ENCODE measurements at regions not wholly inside any gene's neighbourhood (a gene's known extent, or its start where the extent isn't known, plus 50 kb on each side); places are given as distances from the start of the nearest gene placed in this dataset.
"Not testable (repeated sequence)": the region's sequence is repeated elsewhere in the genome, so short reads cannot be mapped to it uniquely, and the experiment has no call there.

DNA sequence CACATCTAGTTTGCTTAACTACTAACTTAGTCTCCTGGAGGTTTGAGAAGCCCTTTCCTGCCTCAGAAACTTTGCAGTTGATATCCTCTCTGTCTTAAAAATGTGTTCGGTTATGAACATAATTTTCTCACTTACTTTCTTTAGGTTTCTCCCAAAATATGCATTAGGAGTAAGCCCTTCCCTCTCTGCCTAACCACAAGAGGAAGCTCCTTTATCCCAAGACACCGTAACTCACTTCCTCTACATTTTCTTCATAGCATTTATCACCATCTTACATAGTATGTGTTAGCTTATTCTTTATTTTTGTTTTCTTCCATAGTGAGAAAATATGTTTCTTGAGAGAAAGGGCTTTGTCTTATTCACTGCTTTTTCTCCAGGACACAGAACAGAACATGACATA is 952.5 kb upstream of the ATXN8OS start:
- Histone ChIP-seq H3K27ac (no peak overlapping the region), H3K4me3 (no peak overlapping the region)

DNA sequence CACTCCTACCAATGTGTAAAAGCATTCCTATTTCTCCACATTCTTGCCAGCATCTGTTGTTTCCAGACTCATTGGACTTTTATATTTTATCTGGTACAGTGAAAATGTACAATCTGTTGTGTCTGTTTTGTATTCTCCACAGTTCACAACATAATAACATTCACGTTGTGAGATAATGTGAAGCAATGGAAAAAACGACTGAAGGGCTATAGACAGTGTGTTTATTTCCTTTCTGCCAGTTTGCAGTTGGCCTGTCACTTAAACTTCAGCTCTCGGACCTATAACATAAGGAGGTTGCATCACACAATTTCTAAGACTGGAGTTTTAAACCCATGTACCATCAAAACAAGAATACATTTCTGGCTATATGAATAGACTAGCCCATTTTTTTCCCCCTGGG is 965.5 kb upstream of the ATXN8OS start:
- H3K4me3 ChIP-seq = no peak overlapping the region

DNA sequence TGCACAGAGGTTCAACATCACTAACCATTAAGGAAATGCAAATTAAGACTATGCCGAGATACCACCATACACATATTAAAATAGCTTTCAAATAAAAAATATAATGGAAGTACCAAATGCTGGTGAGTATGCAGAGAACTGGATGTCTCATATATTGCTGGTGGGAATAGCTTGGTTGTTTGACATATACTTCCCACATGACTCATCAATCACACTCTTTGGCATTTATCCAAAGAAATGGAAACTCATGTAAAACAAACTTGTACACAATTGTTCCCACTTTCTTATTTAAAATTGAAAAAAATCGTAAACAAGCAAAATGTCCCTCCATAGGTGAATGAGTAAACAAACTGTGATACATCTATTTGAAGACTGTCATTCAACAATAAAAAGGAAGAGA is 982.6 kb upstream of the ATXN8OS start:
- no peak overlapping the region for H3K4me3 ChIP-seq
- H3K27ac ChIP-seq = no peak overlapping the region

More for the DNA sequence above, 965.5 kb upstream of the ATXN8OS start:
- no peak overlapping the region for H3K27ac ChIP-seq

DNA sequence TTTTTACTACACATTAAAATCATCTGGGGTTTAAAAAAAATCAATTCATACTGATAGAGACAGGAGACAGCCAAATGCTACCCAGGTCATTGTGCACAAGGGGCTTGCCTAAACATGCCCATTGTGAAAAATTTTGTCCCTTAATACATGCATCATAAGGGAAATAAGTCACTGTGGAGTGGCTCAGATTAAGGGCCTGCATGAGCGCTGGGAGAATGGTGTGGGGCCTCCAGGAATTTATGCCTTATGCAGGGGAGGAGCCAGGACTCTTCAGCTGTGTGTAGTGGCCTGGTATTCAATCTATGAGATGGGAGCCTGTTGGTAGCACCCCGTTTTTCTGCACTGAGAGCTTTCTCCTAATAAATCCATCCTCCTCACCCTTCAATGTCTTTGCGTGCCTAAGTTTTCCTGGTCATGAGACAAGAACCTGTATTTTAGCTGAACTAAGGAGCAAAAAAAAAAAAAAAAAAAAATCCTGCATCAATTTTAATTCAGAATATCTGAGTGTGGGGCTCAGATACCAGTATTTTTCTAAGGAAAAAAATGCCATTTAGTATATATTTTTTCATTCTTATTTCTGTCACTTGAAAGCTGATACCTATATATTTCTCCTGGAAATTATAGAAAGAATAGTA is 997.6 kb upstream of the ATXN8OS start:
- Histone ChIP-seq H3K4me3 (no peak overlapping the region), H3K27ac (no peak overlapping the region)

DNA sequence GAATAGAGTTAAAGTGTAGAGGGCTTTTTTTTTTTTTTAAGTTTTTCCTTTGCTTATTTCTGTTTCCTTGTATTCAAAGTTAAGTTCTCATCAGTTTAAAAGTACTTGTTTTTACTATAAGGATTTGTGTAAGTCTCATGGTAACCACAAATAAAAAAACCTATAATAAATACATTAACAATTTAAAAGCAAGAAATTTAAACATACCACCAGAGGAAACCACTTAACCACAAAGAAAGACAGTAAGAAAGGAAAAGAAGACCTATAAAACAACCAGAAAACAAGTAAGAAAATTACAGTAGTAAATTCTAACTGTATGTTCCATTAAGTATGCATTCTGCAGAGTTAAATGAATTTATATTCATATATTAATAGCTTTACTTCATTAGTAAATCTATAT is 999.1 kb upstream of the ATXN8OS start:
- no peak overlapping the region for H3K4me3 ChIP-seq
- H3K27ac ChIP-seq = no peak overlapping the region

DNA sequence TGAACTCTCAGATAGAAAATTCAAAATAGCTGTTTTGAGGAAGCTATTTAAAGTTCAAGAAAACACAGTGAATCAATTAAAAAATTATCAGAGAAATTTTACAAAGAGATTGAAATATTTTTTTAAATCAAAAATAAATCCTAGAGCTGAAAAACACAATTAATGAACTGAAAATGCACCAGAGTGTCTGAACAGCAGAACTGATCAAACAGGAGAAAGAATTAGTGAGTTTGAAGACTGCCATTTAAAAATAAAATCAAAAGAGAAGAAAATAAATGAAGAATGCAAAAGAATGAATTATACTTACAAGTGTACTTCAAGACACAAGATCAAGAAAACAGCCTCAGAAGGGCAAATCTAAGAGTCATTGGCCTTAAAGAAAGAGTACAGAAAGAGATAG is 1000.2 kb upstream of the ATXN8OS start:
- Histone ChIP-seq H3K27ac (no peak overlapping the region), H3K4me3 (no peak overlapping the region)

DNA sequence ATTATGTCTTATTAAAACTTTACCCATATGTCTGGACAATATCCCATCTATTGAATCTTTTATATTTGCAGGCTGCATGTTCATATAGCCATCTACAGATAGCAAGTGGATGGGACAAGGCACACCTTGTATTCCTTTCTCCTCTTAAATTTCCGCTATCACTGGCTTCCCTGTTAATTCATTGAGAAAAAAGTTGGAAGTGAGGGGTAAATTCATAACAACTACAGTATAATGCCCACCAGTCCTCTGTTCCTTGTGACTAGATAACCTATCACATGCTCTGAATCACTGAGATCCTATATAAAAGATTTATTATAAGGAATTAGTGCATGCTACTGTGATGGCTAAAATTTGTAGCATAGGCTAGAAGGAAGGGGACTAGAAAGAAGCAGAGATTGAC is 1005.8 kb upstream of the ATXN8OS start:
- no peak overlapping the region for H3K4me3 ChIP-seq

DNA sequence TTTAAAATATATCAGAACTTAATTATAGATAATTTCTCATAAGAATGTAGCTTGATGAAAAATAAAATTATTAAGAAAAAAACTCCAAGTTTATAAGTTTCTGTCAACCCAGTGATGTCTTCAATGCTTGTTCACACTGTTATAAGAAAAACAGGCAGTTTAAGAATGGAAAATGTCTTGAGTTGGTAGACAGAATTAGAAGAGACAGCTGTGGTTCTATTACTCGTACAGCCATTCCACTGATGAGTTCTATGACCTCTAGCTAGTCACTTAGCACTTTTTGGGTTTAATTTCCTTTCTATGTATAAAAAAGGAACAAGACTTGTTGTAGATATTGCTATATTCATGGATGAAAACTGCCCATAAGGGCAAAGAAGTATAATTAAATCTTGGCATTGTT is 1013.1 kb upstream of the ATXN8OS start:
- Histone ChIP-seq H3K27ac (no peak overlapping the region), H3K4me3 (no peak overlapping the region)

More for the DNA sequence above, 1005.8 kb upstream of the ATXN8OS start:
- H3K27ac ChIP-seq = no peak overlapping the region

DNA sequence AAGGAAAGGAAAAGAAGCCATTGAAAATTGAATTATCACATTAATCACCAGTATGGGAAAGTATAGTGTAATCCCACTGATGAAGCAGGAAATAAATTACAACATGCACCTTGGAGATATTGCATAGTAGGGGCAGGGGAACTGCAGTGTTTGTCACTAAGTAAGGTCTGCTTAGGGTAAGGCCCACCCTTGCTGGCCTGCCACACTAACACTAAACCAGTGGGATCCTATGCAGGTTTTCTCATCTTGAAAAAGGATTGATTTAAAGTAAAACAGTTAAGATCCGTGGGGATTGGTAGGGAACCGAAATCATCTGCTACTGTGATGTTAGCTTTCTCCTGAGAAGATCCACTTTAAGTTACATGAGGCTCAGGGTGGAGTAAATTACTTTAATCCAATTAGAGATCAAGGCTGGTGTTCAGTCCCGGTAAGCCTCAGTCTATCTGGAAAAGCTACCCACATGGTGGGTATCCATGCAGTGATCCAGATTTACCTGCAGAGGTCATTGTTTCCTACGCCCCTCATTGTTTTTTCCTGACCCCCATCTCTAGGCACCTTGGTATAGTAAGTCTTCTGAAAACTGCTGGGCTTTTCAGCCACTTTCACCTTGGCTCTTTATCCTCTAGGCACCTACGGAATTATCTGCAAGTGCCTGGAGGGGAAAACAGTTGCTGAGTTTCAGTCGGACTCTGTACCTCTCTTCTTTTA is 1014.9 kb upstream of the ATXN8OS start:
- Histone ChIP-seq H3K27ac (no peak overlapping the region), H3K4me3 (no peak overlapping the region)

DNA sequence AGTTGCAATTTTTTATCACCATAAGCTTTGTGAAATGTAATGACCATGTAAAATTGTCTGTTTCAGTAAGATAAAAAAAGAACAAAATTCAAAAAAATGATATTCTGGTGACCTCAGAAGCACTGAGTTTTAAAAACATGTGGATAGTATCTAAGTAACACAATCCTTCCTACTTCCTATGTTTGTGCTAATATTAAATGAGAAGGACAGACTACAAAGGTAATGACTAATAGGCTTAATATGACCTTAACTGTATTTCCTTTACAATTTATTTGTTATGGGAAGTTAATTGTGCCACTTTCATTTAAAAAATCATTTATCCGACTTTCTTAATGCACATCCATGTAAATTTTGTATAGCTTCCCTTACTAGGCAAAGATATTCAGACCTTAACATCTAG is 1030.4 kb upstream of the ATXN8OS start:
- H3K4me3 ChIP-seq = no peak overlapping the region
- H3K27ac ChIP-seq = no peak overlapping the region

DNA sequence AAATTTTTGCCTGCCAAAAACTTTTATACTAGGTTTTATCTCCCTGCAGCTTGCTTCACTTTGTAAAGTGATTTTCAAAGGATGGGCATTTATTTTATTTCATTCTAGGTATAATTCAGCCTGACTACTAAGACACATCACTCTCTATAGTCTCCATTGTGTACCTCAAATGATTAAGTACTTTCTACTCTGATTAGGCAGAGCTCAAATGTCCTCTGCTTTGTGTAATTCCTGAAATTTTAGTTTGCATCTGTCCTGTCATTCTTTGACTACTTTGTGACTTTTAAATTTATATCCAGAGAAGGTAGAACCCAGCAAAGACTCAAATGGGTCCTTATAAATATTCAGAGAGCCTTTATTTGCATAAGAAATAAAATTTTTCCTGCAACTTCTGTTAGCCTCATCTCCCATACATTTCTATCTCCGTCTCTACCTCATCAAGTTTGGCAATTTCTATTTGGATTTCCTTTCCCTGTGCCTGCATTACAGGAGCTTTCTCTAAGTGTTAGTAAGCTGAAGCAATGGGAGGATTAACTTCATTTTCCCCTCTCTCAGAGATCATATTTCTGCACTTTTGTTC is 1038.0 kb upstream of the ATXN8OS start:
- Histone ChIP-seq H3K4me3 (no peak overlapping the region), H3K27ac (no peak overlapping the region)

DNA sequence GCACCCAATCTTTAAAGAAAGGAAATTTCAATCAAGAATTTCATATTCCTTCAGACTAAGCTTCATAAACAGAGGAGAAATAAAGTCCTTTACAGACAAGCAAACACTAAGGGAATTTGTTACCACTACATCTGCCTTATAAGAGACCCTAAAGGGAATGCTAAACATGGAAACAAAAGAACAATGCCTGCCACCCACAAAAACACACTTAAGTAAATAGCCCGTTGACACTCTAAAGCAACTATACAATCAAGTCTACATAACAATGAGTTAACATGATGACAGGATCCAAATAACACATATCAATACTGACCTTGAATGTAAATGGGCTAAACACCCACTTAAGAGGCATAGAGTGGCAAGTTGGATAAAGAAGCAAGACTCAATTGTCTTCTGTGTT is 1056.9 kb upstream of the ATXN8OS start:
- no peak overlapping the region for H3K27ac ChIP-seq
- H3K4me3 ChIP-seq = no peak overlapping the region

DNA sequence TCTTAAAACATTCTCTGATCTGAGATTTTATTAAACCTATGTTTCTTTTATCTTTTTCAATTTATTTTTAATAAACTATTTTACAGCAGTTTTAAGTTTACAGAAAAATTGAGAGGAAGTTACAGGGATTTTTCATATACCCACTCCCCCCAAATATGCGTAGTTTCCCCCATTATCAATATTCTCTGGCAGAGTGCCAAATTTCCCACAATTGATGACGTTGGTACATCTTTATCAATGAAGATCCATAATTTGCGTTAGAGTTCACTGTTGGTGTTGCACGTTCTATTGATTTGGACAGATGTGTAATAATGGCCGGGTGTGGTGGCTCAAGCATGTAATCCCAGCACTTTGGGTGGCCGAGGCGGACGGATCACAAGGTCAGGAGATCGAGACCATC is 1063.0 kb upstream of the ATXN8OS start:
- no peak overlapping the region for H3K4me3 ChIP-seq
- no peak overlapping the region for H3K27ac ChIP-seq

DNA sequence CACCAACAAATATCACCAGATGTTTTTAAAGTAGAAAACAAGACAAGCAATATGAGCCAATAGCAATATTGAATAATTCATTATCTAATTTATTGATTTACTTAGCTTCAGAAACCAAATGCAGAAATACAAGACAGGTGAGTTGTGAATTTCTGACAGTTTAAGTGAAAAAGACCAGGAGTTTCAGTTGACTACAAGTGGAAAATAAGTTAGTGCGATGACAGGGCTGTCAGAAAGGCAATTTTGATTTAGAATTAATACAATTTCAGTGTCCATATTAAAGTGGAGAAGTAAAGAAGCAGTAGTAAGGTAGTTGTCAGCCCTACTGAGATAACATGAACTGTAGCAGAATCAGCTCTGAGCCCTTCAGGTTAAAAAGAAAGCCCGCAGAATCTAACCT is 1066.7 kb upstream of the ATXN8OS start:
- H3K4me3 ChIP-seq = no peak overlapping the region
- no peak overlapping the region for H3K27ac ChIP-seq

DNA sequence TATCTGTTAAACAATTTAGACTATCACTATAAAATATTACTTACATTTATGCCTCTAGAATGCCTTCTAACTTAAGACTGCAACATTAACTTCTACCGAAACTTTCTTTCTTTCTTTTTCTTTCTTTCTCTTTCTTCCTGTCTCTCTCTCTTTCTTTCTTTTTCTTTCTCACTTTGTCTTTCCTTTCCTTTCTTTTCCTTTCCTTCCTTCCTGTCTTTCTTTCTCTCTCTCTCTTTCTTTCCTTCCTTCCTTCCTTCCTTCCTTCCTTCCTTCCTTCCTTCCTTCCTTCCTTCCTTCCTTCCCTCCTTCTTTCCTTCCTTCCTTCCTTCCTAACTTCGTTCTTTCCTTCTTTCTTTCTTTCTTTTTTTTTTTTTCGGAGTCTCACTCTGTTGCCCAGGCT is 1071.9 kb upstream of the ATXN8OS start:
- Histone ChIP-seq H3K27ac (no peak overlapping the region), H3K4me3 (no peak overlapping the region)

DNA sequence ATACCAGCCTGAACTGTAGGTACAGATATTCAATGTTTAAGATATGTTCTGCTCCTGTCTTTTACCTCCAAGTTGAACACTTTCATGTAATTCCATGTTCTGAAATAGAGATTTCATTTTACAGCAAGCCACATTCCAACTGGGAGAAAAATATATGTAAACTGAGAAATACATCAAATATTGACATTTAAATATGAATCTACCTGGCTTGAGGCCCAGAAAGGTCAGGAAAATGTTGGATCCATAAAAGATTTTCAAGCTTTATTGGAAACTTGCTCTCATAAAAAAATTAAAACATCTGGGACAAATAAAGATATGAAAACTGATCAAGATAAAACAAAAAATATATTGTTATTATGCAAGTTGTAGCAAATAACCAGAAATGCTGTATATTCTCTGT is 1078.7 kb upstream of the ATXN8OS start:
- no peak overlapping the region for H3K27ac ChIP-seq
- no peak overlapping the region for H3K4me3 ChIP-seq

DNA sequence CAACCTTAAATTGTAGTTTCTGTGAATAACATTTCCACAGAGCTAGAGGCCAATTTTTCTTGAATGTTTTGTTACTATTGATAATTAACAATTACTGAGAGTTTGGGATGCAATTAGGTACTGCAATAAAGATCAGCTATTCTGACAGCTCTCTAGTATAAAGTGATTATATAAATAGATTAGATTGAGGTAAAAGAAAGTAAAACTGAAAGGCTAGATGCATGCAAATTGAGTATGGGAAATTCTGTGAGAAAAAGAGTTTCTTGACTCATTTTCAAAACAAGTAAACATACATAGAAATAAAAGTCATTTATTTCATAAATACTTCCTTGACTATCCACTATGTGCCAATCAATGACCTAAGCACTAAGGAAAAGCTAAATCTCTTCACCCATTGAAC is 1087.5 kb upstream of the ATXN8OS start:
- Histone ChIP-seq H3K27ac (no peak overlapping the region), H3K4me3 (no peak overlapping the region)

DNA sequence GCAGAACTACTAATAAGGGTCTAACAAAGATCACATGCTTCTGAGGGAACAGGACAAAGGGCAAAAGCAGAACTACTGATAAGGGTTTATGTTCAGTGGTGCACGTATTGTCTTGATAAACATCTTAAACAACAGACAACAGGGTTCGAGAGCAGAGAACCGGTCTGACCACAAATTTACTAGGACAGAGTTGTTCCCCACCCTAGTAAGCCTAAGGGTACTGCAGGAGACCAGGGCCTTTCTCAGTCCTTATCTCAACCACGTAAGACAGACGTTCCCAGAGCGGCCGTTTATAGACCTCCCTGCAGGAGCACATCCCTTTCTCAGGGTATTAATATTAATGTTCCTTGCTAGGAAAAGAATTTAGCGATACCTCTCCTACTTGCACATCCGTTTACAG is 1089.5 kb upstream of the ATXN8OS start:
- not testable (repeated sequence) for H3K4me3 ChIP-seq, H3K27ac ChIP-seq

DNA sequence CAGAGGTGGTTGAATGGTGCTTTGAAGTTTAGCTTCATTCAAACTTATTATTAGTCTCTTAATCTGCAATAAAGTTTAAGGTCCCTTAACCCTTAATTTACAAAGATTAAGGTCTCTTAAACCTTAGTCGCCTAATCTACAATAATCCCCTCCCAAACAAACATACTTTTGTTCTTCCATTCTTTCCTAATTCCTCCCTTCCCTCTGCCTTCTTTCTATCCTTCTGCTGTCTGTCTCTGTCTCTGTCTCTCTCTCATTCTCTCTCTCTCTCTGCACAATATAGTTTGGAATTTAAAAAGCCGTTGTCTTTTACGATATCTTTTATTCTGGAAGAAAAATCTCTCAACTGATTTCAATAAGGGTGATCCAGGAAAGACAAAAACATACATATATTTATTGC is 1096.8 kb upstream of the ATXN8OS start:
- H3K27ac ChIP-seq = no peak overlapping the region
- H3K4me3 ChIP-seq = no peak overlapping the region

DNA sequence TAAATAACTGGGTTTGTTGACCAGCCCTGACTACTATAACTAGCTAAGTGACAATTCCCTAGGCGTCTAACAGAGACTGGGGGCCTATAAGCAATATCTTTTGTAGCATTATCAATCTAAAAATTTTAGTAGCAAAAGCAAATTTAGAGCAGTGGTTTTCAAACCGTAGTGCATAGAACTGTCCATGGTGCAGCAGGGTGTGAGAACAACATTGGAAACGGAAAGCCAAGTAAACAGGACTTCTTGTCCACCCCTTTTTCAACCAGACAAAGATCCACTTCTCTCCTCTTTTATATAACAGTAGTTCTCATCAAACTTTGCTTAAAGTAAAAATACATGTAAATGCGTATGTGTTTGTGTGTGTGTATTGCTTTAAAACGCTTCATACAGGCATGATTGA is 1099.1 kb upstream of the ATXN8OS start:
- Histone ChIP-seq H3K4me3 (no peak overlapping the region), H3K27ac (no peak overlapping the region)

DNA sequence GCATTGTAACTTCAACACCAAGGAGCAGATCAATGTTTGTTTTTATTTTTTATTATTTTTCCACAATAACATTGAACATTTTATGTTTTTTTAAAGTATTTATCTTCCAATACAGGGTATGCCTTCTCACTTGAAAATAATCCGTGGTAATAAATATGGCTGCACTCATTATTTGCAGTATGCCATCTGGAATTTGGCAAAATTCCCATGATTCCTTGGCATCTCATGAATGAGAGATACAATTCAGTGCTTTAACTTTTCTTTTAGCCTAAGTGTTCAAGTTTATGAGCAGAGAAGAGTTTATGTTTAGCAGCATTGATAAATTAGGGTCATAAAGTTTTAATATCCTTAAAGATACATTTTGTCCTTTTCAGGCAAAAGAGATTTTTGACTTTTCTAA is 1109.6 kb upstream of the ATXN8OS start:
- H3K27ac ChIP-seq = no peak overlapping the region
- H3K4me3 ChIP-seq = no peak overlapping the region

DNA sequence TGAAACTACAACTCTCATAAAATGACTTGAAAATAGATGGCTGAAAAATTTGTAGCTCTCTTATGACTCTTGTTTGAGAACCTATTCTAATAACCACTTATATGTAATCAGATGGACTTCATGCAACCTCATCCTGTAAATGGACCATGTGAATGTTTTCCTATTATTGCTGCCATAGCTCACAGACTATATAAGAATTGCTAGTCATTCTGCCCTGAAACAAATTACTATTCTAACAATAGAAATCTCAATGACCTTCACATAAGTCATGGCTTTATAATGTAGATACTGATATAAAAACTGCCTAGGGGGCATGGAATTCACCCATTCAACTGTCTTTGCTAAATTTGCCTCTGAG is 1111.0 kb upstream of the ATXN8OS start:
- H3K27ac ChIP-seq = no peak overlapping the region
- no peak overlapping the region for H3K4me3 ChIP-seq

Measured in skin epidermis (tissue), 12 donors.